GM19468 (cell line): ENCODE measurements at regions not wholly inside any gene's neighbourhood (a gene's known extent, or its start where the extent isn't known, plus 50 kb on each side); places are given as distances from the start of the nearest gene placed in this dataset.
"Not testable (repeated sequence)": the region's sequence is repeated elsewhere in the genome, so short reads cannot be mapped to it uniquely, and the experiment has no call there.

Source experiments
- ATAC-seq: cut with Tn5 transposase; IDR thresholded peaks from one replicate; pipeline ENCODE4 v1.9.1; 2021; ENCODE audit warnings: mild to moderate bottlenecking, moderate library complexity, moderate number of reproducible peaks; ENCODE audit not compliant: unreplicated experiment; ENCODE audit errors: extremely low read depth

DNA sequence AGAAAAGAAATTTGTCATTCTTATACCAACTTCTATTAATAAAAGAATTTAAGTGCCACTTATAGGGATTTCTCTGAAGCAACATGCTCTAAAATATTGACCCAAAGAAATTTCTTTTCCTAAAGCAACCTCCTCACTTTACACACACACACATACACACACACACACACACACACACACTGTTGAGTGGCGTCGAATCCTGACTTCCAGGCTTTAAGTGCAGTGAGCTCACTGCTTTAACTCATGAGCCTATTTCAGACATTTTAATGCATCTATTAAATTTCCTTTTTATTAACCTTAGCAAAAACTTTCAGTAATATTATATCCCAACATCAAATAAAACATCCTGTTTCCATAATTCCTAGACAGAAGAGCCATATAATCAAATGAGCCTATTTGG lies 229.1 kb upstream of the ACVR2A start:
- no peak for ATAC-seq

DNA sequence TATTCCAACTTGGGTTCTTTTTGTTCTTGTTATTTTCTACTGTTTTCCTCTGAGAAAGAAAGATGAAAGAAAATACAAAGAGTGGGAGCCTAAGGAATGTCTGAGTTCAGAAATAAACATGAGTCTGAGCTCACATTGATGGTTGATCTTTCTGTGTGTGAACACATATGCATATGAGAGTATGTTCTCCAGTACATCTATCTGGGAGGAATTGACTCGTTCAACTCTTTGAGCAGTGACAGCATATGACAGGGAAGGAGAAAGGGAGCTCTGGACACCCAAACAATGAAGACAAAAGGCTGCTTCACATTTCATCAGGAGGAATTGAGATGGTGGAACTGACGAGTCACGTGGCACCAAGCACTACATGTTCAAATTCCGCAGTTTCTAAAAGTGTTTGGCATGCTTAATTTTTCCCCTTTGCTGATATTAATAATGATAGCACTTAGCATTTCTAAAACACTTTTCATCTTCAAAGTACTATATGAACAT lies 229.8 kb upstream of the ACVR2A start:
- ATAC-seq, result no peak

DNA sequence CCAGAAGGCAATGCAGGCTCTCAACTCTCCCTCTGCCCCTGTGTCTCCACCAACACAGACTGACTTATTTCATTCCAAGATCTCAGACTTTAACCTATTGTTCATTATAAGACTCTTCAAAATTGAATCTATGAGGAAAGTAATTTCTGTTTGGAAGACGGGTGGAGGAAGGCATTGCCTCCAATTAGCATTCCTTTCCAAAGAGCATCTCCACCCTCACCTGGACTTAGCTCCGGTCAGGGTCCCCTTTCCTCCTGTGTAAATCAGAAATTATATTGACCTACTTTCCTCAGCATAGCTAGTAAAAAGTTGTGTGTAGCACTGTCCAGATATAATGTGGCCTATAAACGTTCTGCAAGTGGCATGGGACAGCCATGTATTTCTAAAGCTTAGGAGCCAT lies 230.4 kb upstream of the ACVR2A start:
- ATAC-seq, result no peak

DNA sequence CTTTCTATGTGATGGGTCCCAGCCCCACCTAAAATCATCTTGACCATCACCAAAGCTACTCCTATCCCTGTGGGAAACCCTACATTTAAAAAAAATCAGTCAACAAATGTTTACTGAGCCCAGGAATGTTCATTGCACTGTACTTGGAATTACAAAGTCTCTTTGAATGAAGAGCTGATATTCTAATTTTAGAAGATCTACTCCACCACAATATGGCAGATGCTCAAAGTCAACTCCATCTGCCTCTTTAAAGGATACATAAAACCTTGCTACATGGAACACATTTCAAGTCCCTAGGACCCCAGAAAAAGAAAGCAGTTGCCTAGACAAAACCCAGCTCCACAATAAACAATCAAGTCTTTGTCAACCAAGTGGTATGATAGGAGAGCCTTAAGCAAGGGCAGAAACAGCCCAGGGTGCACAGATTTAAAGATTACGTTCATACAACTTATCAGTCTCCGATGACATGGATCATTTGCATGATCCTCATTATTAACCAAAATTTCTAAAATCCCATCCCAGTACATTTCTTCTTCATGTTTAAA lies 234.3 kb upstream of the ACVR2A start:
- no peak for ATAC-seq

DNA sequence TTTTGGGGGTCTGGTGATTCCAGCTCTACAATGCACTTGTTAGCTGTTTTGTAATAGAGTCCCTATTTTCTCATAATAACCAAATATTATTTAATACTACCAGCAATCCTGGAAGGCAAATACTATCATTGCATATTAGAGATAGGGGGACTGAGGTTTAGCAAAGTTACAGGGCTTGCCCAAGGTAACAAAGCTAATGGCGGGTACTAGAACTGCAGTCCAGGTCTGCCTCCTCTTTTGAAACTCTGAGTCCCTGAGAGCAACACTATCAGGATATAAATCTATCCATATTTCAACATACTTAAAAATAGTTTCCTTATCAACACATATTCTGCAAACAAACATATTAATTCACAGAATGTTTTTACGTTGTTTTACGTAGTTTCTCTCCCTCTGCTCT lies 235.5 kb upstream of the ACVR2A start:
- ATAC-seq, result no peak

DNA sequence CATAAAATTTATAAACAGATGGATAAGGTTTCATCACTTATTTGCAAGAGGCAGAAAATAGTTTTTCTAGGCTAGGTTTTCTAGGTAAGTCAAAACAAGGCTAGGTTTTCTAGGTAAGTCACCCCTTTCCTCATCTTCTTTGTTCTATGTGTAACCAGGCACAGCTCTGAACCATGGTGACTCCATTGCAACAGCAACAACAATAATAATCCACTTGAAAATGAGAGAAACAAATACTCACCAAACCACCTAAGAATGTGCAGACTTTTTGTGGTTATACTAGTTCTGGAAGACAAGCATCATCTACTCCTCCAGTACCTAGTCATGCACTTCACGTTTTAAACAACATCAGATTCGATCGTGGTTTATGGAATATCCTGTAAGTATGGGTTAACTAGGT lies 237.4 kb upstream of the ACVR2A start:
- no peak for ATAC-seq

DNA sequence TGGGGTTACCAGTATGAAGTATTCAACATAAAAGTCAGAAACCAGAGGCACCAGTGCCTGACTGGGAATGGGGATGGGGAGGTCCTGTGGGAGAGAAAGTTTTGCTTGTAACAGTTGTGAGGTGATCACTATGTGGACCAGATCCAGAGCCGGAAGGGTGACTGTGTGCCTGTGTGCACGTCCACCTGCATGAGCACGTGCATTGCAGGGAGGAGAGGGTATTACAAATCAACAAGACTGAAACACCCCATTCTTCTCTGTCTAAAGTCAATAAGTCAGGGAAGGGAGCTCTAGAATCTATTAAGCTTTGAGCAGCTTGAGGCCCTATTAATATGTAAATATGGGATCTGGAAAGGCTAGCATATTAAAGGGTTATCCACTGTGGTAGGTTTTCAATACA lies 241.0 kb upstream of the ACVR2A start:
- no peak for ATAC-seq

DNA sequence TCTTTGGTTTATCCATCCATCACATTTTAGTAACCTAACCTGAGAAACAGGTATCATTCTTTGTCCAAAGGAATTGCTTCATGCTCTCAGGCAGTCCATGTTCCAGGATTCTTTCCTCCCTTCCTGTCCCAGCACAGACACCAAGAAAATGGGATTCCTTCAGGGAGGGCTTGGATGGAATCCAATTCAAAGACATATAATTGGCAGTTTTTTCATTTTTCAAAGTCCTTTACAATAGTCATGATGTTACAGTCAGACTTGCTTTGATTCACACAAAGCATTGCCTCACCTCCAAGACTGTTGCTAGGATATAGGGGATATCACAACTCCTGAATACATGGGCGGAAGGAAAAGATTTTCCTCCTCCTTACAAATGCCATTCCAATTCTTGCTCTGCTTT lies 241.4 kb upstream of the ACVR2A start:
- no peak for ATAC-seq

DNA sequence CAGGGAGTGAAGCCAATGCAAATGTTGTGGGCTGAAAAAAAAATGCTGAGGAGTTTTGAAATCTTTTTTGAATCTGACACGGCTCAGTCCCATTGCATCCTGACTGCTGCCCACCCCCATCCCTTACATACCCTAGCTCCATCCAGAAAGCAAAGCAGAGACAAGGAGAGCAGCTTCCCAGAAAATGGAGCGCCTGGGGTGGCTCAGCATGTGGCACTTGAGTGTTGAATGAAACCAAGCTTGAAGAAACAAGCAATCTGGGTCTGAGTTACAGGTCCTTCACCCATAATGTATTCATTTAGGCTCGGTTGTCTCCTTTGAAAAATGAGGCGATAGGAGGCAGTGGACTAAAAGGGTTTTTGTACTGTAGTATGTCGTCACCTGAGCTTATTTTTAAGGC lies 244.2 kb upstream of the ACVR2A start:
- no peak for ATAC-seq

DNA sequence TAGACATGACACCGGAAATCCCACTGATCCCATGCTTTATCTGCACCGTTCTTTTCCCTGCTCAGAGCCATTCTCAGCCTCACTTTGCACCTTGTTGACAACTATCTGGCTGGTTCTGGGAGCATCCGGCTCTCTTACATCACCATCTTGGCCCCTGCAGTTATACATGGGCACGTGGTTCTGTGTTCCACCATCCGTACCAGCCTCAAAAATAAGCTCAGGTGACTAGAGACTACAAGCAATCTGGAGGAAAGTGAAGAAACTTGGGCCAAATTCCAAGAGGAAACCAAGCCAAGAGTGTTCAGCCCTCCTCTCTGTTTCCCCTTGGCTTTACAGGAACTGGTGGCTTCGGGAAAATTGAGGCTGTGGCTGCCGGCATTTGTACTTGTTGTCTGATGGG lies 244.6 kb upstream of the ACVR2A start:
- ATAC-seq, result no peak

DNA sequence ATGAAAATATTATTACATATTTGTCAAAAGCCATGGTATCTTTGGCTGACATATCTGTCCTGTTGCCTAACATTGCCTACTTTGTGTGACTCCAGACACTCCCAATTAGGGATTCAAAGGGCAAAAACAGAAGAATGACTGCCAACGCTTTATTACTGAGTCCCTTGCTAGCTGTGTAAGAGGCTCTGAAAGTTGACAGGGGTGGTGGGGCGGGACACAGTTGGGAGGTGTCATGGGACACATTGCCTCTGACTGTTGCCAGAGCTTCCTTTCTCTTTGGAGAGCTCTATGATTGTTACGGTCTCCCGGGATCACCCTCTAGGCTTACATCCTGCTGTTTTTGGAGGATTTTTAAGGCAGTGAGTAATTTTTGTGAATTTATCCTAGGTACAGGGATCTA lies 249.6 kb upstream of the ACVR2A start:
- ATAC-seq, result no peak

DNA sequence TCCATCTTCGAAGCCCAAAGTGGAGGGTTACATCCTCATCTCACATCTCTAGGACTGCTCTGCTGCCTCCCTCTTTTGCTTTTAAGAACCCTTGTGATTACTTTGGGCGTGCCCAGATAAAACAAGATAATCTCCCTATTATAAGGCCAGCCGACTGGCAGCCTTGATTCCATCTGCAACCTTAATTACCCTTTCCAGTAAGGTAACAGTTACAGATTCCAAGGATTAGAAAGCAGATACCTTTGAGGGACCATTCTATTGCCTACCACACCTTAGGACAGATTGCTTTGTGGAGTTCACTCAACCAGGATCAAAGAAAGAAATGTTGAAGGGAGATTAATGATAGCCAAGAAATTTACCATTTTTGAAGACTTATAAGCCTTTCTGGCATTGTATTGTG lies 250.8 kb upstream of the ACVR2A start:
- ATAC-seq, result no peak

DNA sequence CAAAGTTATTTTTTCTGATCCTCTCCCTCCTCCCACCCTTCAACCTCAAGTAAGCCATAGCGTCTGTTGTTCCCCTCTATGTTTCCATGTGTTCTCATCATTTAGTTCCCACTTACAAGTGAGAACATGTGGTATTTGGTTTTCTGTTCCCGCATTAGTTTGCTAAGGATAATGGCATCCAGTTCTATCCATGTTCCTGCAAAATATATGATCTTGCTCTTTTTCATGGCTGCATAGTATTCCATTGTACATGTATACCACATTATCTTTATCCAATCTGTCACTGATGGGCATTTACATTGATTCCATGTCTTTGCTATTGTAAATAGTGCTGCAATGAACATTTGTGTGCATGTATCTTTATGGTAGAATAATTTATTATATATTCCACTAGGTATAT lies 252.0 kb upstream of the ACVR2A start:
- ATAC-seq, result not testable (repeated sequence)

DNA sequence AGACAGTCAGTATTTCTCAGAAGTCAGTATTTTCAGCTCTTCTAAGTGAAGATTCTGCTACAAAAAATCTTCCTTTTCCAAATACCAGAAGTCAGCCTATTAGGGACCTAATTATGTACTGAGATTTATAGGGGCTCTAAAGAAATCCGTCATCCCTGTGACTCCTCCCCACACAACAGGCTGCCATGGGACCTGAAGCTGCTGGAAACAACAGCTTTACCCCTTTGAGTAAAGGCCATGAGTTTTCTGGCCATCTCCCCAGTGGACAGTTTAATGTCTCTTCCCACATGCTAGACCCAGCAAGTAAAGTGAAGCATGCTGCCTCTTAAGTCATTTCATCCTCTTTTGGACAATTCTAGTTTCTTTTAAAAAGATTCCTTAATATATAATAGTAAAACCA lies 255.7 kb upstream of the ACVR2A start:
- no peak for ATAC-seq

DNA sequence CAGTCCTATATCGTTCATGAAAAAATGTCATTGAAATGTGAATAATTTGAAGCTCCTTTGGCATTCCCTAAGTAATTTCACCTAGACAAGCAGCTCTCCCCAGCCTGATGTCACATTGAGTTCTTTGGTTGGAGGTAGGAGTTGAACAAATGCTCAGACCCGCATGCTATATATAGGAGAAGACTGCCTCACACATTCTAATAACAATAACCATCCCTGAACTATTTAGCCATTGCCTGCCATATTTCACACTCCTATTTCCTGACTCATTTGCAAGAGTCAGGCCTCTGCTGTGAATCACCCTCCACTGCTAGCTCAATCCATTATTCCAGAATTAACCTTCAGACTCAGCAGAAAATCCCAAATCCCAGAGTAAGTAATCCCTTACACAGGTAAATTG lies 256.6 kb upstream of the ACVR2A start:
- no peak for ATAC-seq

DNA sequence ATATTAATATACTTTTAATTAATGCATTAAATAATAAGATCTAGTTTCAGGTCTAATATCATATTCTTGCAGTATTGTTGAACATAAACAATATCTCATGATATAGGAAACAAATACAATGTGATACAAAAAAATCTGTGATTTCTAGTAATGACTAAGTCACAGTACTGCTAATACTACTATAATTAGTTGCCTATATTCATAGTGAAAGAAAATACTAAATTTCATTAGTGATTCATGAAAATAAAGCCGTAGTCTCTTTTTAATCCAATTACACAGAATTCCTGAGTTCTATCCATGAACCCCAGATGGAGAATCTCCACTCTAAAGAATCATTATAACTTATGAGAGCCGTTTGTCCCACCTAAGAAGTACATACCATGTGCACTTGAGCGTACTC lies 266.3 kb upstream of the ACVR2A start:
- ATAC-seq, result no peak

DNA sequence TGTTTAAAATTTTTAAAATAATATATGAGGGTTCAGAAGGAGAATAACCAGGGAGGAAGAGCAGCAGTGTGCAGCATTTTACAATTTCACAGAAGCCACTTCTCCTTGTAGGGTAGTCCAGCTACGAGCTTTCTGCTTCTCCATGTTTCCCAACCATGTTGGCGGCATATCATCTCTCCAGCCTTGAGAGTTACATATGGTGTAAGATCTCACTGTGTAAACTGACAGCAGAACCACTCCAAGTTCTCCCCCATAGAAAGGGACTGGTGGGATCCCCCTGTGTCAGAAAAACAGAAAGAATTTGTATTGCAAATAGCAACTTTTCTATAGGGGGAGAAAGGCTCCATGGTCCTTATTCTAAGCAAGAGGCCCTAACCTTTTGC lies 266.8 kb upstream of the ACVR2A start:
- no peak for ATAC-seq

DNA sequence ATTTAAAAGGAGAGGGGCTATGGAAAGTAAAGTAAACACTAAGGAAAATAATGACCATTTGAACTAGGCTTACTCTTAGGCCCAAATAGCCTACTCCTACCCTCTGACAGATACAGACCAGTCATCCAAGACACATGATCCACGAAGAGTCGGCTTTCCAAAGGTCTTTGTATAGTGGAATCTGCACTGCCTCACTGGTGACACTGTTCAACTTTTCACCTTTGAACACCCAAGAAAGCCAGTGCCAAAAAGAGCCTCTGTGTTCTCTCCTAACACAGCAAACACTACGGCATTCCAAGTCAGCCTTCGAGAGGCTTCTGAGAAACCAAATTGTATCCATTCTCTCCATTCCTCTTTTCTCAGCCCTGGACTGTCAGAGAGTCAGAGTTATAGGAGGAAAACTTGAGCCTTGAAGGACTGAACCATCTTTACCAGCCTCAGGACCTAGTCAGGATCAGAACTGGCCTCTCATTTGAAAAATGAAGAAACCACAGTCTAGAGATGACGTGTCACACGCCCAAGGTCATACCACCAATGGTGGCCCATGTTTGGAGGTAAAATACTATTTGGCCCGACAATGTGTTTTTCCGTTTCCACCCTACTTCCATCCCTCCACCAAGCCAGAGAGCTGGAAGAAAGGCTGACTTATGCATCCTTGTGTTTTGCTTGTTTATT lies 267.4 kb upstream of the ACVR2A start:
- ATAC-seq, result no peak

DNA sequence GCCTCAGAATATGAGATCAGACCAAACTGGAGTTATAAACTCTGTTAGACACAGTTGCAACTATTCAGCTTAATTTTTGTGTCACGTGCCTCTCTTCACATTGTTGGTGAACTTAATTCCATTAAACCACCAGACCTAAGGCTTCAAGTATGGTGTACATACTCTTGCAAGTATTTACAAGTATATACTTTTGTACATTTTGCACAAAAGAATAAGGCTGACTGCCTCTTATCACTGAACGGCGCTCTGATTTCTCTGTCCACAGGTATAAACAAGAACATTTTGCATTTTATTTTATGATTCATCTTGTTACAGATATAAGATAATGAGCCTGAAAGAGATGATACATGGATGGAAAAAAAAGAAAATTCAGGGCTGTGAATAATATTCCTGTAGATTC lies 269.7 kb upstream of the ACVR2A start:
- no peak for ATAC-seq

DNA sequence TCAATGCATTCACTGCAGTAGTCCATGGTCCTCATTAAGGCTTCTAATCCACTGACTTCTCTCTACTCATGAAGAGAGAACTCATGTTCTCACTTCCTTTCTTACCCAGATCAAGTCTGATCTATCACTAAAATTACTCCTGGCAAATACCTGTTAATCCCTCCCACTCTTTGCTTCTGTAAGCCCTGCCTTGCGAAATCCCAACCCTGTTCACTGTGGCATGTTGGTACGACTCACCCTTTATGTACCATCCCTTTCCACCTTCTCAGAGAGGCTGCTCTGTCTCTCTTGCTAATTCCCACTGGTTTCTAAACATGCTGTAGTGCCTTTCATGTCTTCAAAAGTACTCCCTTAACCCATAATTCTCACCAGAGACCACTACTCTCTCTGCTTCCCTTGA lies 272.2 kb upstream of the ACVR2A start:
- no peak for ATAC-seq

DNA sequence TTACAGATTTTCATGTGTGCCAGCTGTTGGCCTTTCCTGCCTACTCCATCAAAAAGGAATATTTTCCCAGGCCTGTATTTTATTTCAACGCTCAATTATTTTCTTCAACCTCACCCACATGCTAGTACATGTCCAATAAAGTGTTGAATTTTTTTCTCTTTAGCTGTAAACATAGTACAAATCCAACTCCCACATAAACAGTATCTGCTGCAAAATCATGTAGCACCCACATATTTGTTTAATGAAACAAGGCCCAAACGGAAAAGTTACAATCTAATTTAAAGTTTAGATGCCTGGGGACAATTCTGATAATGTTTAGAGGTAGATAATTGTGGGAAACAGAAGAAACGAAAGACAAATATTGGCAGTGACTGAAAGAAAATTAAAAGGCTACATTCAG lies 275.4 kb upstream of the ACVR2A start:
- no peak for ATAC-seq

DNA sequence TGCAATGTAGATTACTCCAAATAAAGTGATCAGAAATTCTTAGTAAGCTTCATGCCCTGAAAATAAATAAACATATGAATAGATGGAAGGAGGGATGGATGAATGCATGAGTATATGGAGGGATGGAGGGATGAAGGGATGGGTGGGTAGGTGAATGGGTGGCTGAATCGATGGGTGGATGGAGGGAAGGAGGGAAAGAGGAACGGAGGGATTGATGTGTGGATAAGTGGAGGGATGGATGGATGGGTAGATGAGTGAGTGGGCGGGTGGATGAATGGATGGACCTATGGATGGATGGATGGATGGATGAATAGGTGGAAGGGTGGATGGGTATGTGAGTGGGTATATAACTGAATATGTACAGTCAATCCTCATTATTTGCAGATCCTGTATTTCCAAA lies 276.7 kb upstream of the ACVR2A start:
- no peak for ATAC-seq
